ENCODE measurements at regions not wholly inside any gene's neighbourhood (a gene's known extent, or its start where the extent isn't known, plus 50 kb on each side); places are given as distances from the start of the nearest gene placed in this dataset.

DNA sequence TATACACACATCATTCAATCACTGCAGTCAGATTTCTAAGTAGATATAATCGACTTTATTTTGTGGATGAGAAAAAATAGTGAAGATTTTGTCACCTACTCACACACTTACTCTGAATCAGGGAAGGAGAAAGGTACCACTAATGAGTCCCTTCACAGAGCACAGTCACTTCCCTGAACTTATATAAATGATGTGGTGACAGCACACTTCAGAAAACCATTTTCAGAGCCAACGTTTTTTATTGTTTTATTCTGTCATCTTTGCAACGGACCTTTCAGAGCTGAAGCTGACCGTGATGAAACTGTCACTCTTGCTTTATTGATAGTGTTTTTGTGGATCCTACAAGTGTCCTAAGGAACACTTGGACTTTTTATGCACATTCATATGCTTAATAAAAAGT, 956.6 kb downstream of the SQOR start:
- H3K4me1 Mint-ChIP-seq (ENCODE audit: low read depth): no peaks in the 10 kb centered on the region
- peaks cover 2% of the 10 kb centered on the region for H3K9me3 Mint-ChIP-seq
- no peaks in the 10 kb centered on the region for H3K36me3 Mint-ChIP-seq (ENCODE audit: low read depth)
- DNase-seq (no peak), ATAC-seq (ENCODE audit: poor library complexity) (no peak)
- H3K27me3 Mint-ChIP-seq: no peaks in the 10 kb centered on the region
- Histone ChIP-seq H3K4me1 (ENCODE audit: insufficient read depth, low read length) (no peaks in the 10 kb centered on the region), H3K36me3 (ENCODE audit: insufficient read depth, low read length) (no peaks in the 10 kb centered on the region), H3K4me3 (ENCODE audit: low read length) (no peak overlapping the region), H3K9me3 (ENCODE audit: control insufficient read depth in 1 of 2, insufficient read depth in 1 of 2, low read length in 2 of 2) (peaks cover 5 to 10% of the 10 kb centered on the region in 2 experiments), H3K27me3 (ENCODE audit: control insufficient read depth in 1 of 2, insufficient read depth in 2 of 2, low read length in 2 of 2) (no peaks in the 10 kb centered on the region), H3K27ac (ENCODE audit: low read depth in 1 of 2, low read length in 2 of 2) (no peak overlapping the region)
- POLR2A ChIA-PET: no interaction called here
- intact Hi-C loops (cut with DNase I, micrococcal nuclease): no loop called here
- H3K27ac Mint-ChIP-seq: no peak overlapping the region
- TF ChIP-seq, protein P1, sequence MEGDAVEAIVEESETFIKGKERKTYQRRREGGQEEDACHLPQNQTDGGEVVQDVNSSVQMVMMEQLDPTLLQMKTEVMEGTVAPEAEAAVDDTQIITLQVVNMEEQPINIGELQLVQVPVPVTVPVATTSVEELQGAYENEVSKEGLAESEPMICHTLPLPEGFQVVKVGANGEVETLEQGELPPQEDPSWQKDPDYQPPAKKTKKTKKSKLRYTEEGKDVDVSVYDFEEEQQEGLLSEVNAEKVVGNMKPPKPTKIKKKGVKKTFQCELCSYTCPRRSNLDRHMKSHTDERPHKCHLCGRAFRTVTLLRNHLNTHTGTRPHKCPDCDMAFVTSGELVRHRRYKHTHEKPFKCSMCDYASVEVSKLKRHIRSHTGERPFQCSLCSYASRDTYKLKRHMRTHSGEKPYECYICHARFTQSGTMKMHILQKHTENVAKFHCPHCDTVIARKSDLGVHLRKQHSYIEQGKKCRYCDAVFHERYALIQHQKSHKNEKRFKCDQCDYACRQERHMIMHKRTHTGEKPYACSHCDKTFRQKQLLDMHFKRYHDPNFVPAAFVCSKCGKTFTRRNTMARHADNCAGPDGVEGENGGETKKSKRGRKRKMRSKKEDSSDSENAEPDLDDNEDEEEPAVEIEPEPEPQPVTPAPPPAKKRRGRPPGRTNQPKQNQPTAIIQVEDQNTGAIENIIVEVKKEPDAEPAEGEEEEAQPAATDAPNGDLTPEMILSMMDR (IDR thresholded peaks at IDR 0.05): no peak
- CTCF ChIA-PET: no interaction called here
- no peak overlapping the region for H3K4me3 Mint-ChIP-seq

DNA sequence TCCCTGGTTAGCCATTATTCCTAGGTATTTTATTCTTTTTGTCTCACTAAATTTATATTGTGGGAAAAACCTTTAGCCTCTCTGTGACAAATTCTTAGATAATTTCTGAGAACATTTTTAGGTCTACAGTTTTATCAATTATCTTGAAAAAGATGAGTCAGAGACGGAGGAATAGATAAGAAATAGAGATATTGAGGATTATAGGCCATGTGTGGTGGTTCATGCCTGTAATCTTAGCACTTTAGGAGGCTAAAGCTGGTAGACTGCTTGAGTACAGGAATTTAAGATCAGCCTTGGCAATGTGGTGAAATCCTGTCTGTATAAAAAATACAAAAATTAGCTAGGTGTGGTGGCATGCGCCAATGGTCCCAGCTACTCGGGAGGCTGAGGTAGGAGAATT, 960.2 kb downstream of the SQOR start:
- no peak for ATAC-seq (ENCODE audit: poor library complexity)
- DNase-seq: no peak
- no peak overlapping the region for H3K27ac Mint-ChIP-seq
- no peaks in the 10 kb centered on the region for H3K27me3 Mint-ChIP-seq
- no peaks in the 10 kb centered on the region for H3K9me3 ChIP-seq (ENCODE audit: control insufficient read depth in 1 of 2, insufficient read depth in 1 of 2, low read length in 2 of 2)
- H3K4me3 Mint-ChIP-seq: no peak overlapping the region
- H3K27me3 ChIP-seq (ENCODE audit: control insufficient read depth in 1 of 2, insufficient read depth in 2 of 2, low read length in 2 of 2): no peaks in the 10 kb centered on the region
- intact Hi-C loops (cut with DNase I, micrococcal nuclease): no loop called here
- TF ChIP-seq, protein P1 (IDR thresholded peaks at IDR 0.05): no peak
- H3K27ac ChIP-seq (ENCODE audit: low read depth in 1 of 2, low read length in 2 of 2): no peak overlapping the region
- no peaks in the 10 kb centered on the region for H3K4me1 Mint-ChIP-seq (ENCODE audit: low read depth)
- H3K4me3 ChIP-seq (ENCODE audit: low read length): no peak overlapping the region
- H3K9me3 Mint-ChIP-seq: no peaks in the 10 kb centered on the region
- ChIA-PET CTCF (no interaction called here), POLR2A (no interaction called here)
- no peaks in the 10 kb centered on the region for H3K4me1 ChIP-seq (ENCODE audit: insufficient read depth, low read length)
- H3K36me3 ChIP-seq (ENCODE audit: insufficient read depth, low read length): no peaks in the 10 kb centered on the region
- no peaks in the 10 kb centered on the region for H3K36me3 Mint-ChIP-seq (ENCODE audit: low read depth)

DNA sequence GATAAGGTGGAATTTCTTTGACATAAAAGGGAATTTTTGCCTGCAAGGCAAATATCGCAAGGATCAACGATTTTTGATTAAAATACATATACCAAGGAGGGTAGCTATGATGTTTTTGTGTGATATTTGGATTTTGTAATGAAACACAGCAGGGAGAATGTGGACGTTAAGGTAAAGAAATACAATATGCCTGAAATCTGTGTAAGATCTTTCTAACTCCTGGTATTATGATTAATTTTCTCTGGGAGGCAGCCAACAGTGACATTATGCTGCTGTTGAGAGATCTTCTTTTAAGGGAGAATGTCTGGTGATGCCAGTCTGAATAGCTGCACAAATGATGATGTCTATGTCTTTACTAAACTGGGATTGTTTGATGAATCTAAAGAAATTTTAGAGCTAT, 972.2 kb downstream of the SQOR start:
- Mint-ChIP-seq H3K4me3 (no peak overlapping the region), H3K36me3 (ENCODE audit: low read depth) (no peaks in the 10 kb centered on the region), H3K9me3 (peaks cover 4% of the 10 kb centered on the region), H3K27ac (no peak overlapping the region), H3K4me1 (ENCODE audit: low read depth) (no peaks in the 10 kb centered on the region), H3K27me3 (no peaks in the 10 kb centered on the region)
- no peak for ATAC-seq (ENCODE audit: poor library complexity)
- TF ChIP-seq, protein P1 (IDR thresholded peaks at IDR 0.05): no peak
- Histone ChIP-seq H3K4me1 (ENCODE audit: insufficient read depth, low read length) (no peaks in the 10 kb centered on the region), H3K4me3 (ENCODE audit: low read length) (no peak overlapping the region), H3K27ac (ENCODE audit: low read depth in 1 of 2, low read length in 2 of 2) (no peak overlapping the region), H3K9me3 (ENCODE audit: control insufficient read depth in 1 of 2, insufficient read depth in 1 of 2, low read length in 2 of 2) (peaks cover 0 to 10% of the 10 kb centered on the region in 2 experiments), H3K27me3 (ENCODE audit: control insufficient read depth in 1 of 2, insufficient read depth in 2 of 2, low read length in 2 of 2) (no peaks in the 10 kb centered on the region), H3K36me3 (ENCODE audit: insufficient read depth, low read length) (no peaks in the 10 kb centered on the region)
- POLR2A ChIA-PET: no interaction called here
- intact Hi-C loops (cut with DNase I, micrococcal nuclease): no loop called here
- DNase-seq: no peak
- CTCF ChIA-PET: no interaction called here

All from CD4-positive, alpha-beta T cell (primary cell).